Lower leg skin (tissue), 4 donors: ENCODE measurements at regions not wholly inside any gene's neighbourhood (a gene's known extent, or its start where the extent isn't known, plus 50 kb on each side); places are given as distances from the start of the nearest gene placed in this dataset.
A peak's percentile ranks its signal among the peaks of the same experiment; 100 is the strongest.

Experiments used
- DNase-seq, 2 donors: peaks; one replicate each; pipeline ENCODE4 v3.0.0-alpha.2; 2019; ENCODE audit warnings: low spot score in 2 of 2
- H3K4me3 ChIP-seq: fragments of 200-600 bp; sonication (generic); 2 replicates; pipeline ENCODE4 v1.5.1; 2017; ENCODE audit warnings: mild to moderate bottlenecking, low read depth; ENCODE audit not compliant: poor library complexity, severe bottlenecking
- POLR2A ChIP-seq, 2 donors: fragments of 450-650 bp; IDR thresholded peaks; one replicate each; pipeline ENCODE4 v1.6.1; 2016 to 2017; ENCODE audit warnings: antibody characterized with exemption in 2 of 2, mild to moderate bottlenecking in 1 of 2, moderate library complexity in 1 of 2
- WGBS, 2 donors: methylation state at CpG; one replicate each; pipeline ENCODE4 v1.1.5; 2018; 5-methylcytosine and 5-hydroxymethylcytosine counted together
- intact Hi-C: fragments of 100-400 bp; cut with DNase I; formaldehyde crosslinking; loops from one replicate; pipeline ENCODE4 v1.15.0; 2023; ENCODE audit warnings: low total_unique reads
- TF ChIP-seq, protein P1 (sequence below), 3 donors: fragments of 450-650 bp; IDR thresholded peaks; one replicate each; pipeline ENCODE4 v1.5.1; 2016; ENCODE audit warnings: antibody characterized with exemption in 3 of 3, mild to moderate bottlenecking in 3 of 3, moderate library complexity in 2 of 3

GRCh38 chrX:16435399-16435986, 214.5 kb upstream of the S100G start:
- no peak for DNase-seq
- WGBS, 2 donors = 87 to 97% methylated on average over 2 of the region's 2 CpGs
- no peak overlapping the region for H3K4me3 ChIP-seq
- TF ChIP-seq POLR2A (IDR thresholded peaks at IDR 0.05) = no peak
- TF ChIP-seq, protein P1, sequence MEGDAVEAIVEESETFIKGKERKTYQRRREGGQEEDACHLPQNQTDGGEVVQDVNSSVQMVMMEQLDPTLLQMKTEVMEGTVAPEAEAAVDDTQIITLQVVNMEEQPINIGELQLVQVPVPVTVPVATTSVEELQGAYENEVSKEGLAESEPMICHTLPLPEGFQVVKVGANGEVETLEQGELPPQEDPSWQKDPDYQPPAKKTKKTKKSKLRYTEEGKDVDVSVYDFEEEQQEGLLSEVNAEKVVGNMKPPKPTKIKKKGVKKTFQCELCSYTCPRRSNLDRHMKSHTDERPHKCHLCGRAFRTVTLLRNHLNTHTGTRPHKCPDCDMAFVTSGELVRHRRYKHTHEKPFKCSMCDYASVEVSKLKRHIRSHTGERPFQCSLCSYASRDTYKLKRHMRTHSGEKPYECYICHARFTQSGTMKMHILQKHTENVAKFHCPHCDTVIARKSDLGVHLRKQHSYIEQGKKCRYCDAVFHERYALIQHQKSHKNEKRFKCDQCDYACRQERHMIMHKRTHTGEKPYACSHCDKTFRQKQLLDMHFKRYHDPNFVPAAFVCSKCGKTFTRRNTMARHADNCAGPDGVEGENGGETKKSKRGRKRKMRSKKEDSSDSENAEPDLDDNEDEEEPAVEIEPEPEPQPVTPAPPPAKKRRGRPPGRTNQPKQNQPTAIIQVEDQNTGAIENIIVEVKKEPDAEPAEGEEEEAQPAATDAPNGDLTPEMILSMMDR (IDR thresholded peaks at IDR 0.05) = no peak
- intact Hi-C loops = loop anchor here (10.0 kb wide), 1 partner anchor 259 kb away; no protein-coding TSS in a partner anchor

DNA sequence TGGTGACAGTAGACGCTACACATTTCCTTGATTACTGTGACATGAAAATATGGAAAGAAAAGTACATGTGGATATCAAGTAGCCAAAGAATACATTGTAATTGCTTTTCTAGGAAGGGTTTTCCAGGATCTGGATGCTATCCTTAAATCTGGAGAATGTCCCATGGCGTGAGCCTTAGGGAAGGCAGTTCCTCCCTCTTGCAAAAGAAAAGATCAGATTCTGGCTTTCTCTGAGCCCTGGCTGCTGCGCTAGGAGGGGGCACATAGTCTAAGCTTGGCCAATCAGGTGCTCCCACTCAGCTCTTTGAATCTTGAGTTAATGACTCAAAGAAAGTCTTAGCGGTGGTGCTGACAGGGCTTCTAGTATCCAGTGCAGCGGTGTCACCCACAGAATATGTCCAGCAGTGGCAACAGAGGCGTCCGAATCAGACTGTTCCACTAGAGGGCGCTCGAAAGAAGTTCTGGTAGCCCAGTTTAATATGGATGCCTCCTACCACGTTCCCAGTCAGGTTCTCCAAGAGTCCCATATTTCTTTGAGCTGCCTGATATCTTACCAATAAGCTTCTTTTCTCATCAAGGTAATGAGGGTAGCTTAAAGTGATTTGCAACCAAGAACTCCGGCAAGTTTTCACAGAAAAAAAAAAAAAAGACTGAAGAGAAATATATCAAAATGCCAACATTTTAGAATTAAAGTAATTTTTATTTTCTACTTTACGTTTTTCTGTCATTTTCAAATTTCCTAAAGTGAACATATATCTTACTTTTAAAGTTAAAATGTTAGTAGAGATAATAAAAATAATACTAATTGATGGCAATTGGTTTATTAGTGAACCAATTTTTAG, 213.4 kb upstream of the S100G start:
- intact Hi-C loops = loop anchor here (10.0 kb wide), 1 partner anchor 258 kb away; no protein-coding TSS in a partner anchor
- WGBS, 2 donors = 29% methylated on average over 12 of the region's 12 CpGs
- H3K4me3 ChIP-seq = no peak overlapping the region
- no peak for TF ChIP-seq POLR2A (IDR thresholded peaks at IDR 0.05)
- TF ChIP-seq, protein P1 (IDR thresholded peaks at IDR 0.05) = no peak
- peak; percentile 63 to 91 for DNase-seq

GRCh38 chrX:16440446-16440845, 209.5 kb upstream of the S100G start:
- TF ChIP-seq POLR2A (IDR thresholded peaks at IDR 0.05) = no peak
- TF ChIP-seq, protein P1 (IDR thresholded peaks at IDR 0.05) = no peak
- no peak for DNase-seq
- intact Hi-C loops = no loop called here
- H3K4me3 ChIP-seq = no peak overlapping the region

- no peak for DNase-seq
- H3K4me3 ChIP-seq = no peak overlapping the region
- intact Hi-C loops = no loop called here
- TF ChIP-seq, protein P1 (IDR thresholded peaks at IDR 0.05) = no peak
- no peak for TF ChIP-seq POLR2A (IDR thresholded peaks at IDR 0.05)
- WGBS, 2 donors = 54 to 56% methylated on average over 3 to 7 of the region's 7 CpGs
Measured at GRCh38 chrX:16444353-16444752, 205.6 kb upstream of the S100G start.

DNA sequence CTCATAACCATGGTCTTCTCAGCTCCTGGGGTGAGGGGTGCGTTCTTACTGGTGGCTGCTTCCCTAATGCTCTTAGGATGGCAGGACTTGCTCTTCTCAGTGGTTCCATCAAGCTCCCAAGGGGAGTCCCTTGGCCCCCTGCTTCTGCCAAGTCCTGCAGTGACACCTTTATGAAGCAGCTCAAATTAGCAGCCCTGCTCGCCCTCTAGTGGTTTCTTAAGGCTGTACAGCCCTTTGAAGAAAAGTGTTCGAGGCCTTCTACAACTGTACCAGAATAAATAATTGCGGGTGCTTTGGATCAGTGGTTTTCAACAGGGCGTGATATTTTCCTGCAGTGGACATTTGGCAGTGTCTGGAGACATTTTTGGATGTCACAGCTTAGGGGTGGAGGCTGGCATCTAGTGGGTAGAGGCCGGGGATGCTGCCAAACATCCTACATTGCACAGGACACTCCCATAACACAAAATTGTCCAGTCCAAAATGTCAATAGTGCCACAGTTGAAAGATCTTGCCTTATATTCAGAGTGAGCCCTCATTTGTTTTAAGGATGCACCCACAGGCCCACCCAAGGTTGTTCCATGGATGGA, 204.7 kb upstream of the S100G start:
- intact Hi-C loops = no loop called here
- no peak overlapping the region for H3K4me3 ChIP-seq
- TF ChIP-seq, protein P1 (IDR thresholded peaks at IDR 0.05) = no peak
- no peak for TF ChIP-seq POLR2A (IDR thresholded peaks at IDR 0.05)
- DNase-seq = peak in 1 of 2 donors; percentile 13
- 35 to 50% methylated on average over 6 of the region's 6 CpGs for WGBS, 2 donors
